Sigmoid colon (tissue), 6 donors: ENCODE measurements at regions not wholly inside any gene's neighbourhood (a gene's known extent, or its start where the extent isn't known, plus 50 kb on each side); places are given as distances from the start of the nearest gene placed in this dataset.

ENCODE experiments used
- DNase-seq: peaks from one replicate; pipeline ENCODE4 v3.0.0-alpha.2; 2019
- H3K27ac ChIP-seq, 4 donors: fragments of 200-600 bp; sonication (generic); one replicate each; pipeline ENCODE4 v1.5.1; 2016 to 2019; ENCODE audit warnings: mild to moderate bottlenecking in 1 of 4
- H3K27me3 ChIP-seq, 3 donors: fragments of 200-600 bp; sonication (generic); one replicate each; pipeline ENCODE4 v1.5.1; 2019; ENCODE audit warnings: mild to moderate bottlenecking in 1 of 3
- H3K36me3 ChIP-seq, 4 donors: fragments of 200-600 bp; sonication (generic); one replicate each; pipeline ENCODE4 v1.5.1; 2016 to 2019
- H3K4me1 ChIP-seq, 4 donors: fragments of 200-600 bp; sonication (generic); one replicate each; pipeline ENCODE4 v1.5.1; 2017 to 2019
- H3K4me3 ChIP-seq, 4 donors: fragments of 200-600 bp; sonication (generic); one replicate each; pipeline ENCODE4 v1.5.1; 2017 to 2019; ENCODE audit warnings: mild to moderate bottlenecking in 2 of 4, moderate library complexity in 1 of 4
- H3K9me3 ChIP-seq, 4 donors: fragments of 200-600 bp in 3 of 4; sonication (generic) in 3 of 4; one replicate each; pipeline versions ENCODE4 v1.5.1 to v1.6.1; 2013 to 2019
- EP300 ChIP-seq, 4 donors: sonication (generic); formaldehyde crosslinking; IDR thresholded peaks; one replicate each; pipeline ENCODE4 v1.6.1; 2017; ENCODE audit warnings: antibody characterized with exemption in 4 of 4
- POLR2A ChIP-seq, 2 donors: fragments of 450-650 bp; IDR thresholded peaks; one replicate each; pipeline ENCODE4 v1.6.1; 2016; ENCODE audit warnings: antibody characterized with exemption in 2 of 2, mild to moderate bottlenecking in 2 of 2, moderate library complexity in 2 of 2
- POLR2AphosphoS5 ChIP-seq, 4 donors: sonication (generic); formaldehyde crosslinking; IDR thresholded peaks; one replicate each; pipeline ENCODE4 v1.6.1; 2017; ENCODE audit warnings: antibody characterized with exemption in 4 of 4
- WGBS, 2 donors: extraction: QIAGEN DNeasy Blood & Tissue Kit; methylation state at CpG; one replicate each; pipeline ENCODE4 v1.1.7; 2013; 5-methylcytosine and 5-hydroxymethylcytosine counted together
- intact Hi-C: fragments of 100-400 bp; cut with DNase I; formaldehyde crosslinking; loops from one replicate; pipeline ENCODE4 v1.15.1; 2023
- TF ChIP-seq, protein P1 (sequence below), 4 experiments: fragments of 450-650 bp in 3 of 4; fragments of 200-600 bp in 1 of 4; IDR thresholded peaks; one replicate each; pipeline ENCODE4 v1.5.1; 2016 to 2019; ENCODE audit warnings: antibody characterized with exemption in 4 of 4, mild to moderate bottlenecking in 3 of 4, moderate library complexity in 2 of 4
- donor health status: healthy with polysubstance abuse.
- donor health status: healthy.

DNA sequence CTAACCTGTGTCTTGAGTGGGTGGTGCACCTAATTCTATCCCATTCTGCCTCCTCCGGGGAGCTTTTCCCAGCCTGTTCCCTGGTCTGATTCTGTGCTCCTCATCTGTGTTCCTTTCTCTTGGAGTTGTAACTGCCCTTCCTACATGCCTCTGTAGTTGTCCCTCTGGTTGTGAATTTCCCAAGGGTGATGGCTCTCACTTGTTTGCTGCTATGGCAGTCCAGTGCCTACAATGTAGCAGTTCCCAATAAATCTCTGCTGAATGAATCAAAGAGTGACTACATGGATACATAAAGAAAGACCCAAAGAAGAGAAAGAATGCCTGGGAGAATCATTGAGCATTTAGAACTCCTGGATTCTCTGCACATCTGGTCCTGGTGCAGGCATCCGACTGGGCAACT, 141.6 kb downstream of the HS3ST1 start:
- 87 to 92% methylated on average over 2 of the region's 2 CpGs for WGBS, 2 donors
- Histone ChIP-seq H3K4me3 (no peak overlapping the region), H3K4me1 (no peaks in the 10 kb centered on the region), H3K27me3 (no peaks in the 10 kb centered on the region), H3K27ac (no peak overlapping the region), H3K36me3 (no peaks in the 10 kb centered on the region), H3K9me3 (no peaks in the 10 kb centered on the region)
- DNase-seq: no peak
- TF ChIP-seq EP300 (IDR thresholded peaks at IDR 0.05): no peak
- no peak for TF ChIP-seq POLR2A (IDR thresholded peaks at IDR 0.05)
- TF ChIP-seq, protein P1, sequence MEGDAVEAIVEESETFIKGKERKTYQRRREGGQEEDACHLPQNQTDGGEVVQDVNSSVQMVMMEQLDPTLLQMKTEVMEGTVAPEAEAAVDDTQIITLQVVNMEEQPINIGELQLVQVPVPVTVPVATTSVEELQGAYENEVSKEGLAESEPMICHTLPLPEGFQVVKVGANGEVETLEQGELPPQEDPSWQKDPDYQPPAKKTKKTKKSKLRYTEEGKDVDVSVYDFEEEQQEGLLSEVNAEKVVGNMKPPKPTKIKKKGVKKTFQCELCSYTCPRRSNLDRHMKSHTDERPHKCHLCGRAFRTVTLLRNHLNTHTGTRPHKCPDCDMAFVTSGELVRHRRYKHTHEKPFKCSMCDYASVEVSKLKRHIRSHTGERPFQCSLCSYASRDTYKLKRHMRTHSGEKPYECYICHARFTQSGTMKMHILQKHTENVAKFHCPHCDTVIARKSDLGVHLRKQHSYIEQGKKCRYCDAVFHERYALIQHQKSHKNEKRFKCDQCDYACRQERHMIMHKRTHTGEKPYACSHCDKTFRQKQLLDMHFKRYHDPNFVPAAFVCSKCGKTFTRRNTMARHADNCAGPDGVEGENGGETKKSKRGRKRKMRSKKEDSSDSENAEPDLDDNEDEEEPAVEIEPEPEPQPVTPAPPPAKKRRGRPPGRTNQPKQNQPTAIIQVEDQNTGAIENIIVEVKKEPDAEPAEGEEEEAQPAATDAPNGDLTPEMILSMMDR (IDR thresholded peaks at IDR 0.05): no peak
- no peak for TF ChIP-seq POLR2AphosphoS5 (IDR thresholded peaks at IDR 0.05)
- intact Hi-C loops: no loop called here

- Histone ChIP-seq H3K27ac (no peak overlapping the region), H3K36me3 (no peaks in the 10 kb centered on the region), H3K27me3 (no peaks in the 10 kb centered on the region), H3K4me1 (no peaks in the 10 kb centered on the region), H3K4me3 (no peak overlapping the region), H3K9me3 (no peaks in the 10 kb centered on the region)
- intact Hi-C loops: no loop called here
- no peak for DNase-seq
- 9 to 16% methylated on average over 2 of the region's 2 CpGs for WGBS, 2 donors
- no peak for TF ChIP-seq POLR2AphosphoS5 (IDR thresholded peaks at IDR 0.05)
- TF ChIP-seq EP300 (IDR thresholded peaks at IDR 0.05): no peak
- no peak for TF ChIP-seq POLR2A (IDR thresholded peaks at IDR 0.05)
- TF ChIP-seq, protein P1 (IDR thresholded peaks at IDR 0.05): no peak
Measured at GRCh38 chr4:11286533-11286932, 142.2 kb downstream of the HS3ST1 start.

- Histone ChIP-seq H3K4me1 (no peaks in the 10 kb centered on the region), H3K36me3 (no peaks in the 10 kb centered on the region), H3K4me3 (no peak overlapping the region), H3K9me3 (no peaks in the 10 kb centered on the region), H3K27me3 (no peaks in the 10 kb centered on the region), H3K27ac (no peak overlapping the region)
- 78 to 90% methylated on average over 1 of the region's 1 CpG for WGBS, 2 donors
- DNase-seq: no peak
- TF ChIP-seq, protein P1 (IDR thresholded peaks at IDR 0.05): no peak
- TF ChIP-seq POLR2A (IDR thresholded peaks at IDR 0.05): no peak
- no peak for TF ChIP-seq POLR2AphosphoS5 (IDR thresholded peaks at IDR 0.05)
- TF ChIP-seq EP300 (IDR thresholded peaks at IDR 0.05): no peak
- intact Hi-C loops: no loop called here
Measured at GRCh38 chr4:11281720-11282119, 147.0 kb downstream of the HS3ST1 start.

GRCh38 chr4:11271263-11271662, 157.4 kb downstream of the HS3ST1 start:
- H3K27ac ChIP-seq: no peak overlapping the region
- intact Hi-C loops: no loop called here
- H3K9me3 ChIP-seq: peaks cover 0 to 3% (median 1%) of the 10 kb centered on the region in 4 donors
- H3K27me3 ChIP-seq: no peaks in the 10 kb centered on the region
- H3K4me3 ChIP-seq: no peak overlapping the region
- no peak for DNase-seq
- H3K36me3 ChIP-seq: no peaks in the 10 kb centered on the region
- TF ChIP-seq POLR2A (IDR thresholded peaks at IDR 0.05) (no peak), POLR2AphosphoS5 (IDR thresholded peaks at IDR 0.05) (no peak), EP300 (IDR thresholded peaks at IDR 0.05) (no peak)
- H3K4me1 ChIP-seq: no peaks in the 10 kb centered on the region
- WGBS, 2 donors: 16 to 74% methylated on average over 4 of the region's 4 CpGs

DNA sequence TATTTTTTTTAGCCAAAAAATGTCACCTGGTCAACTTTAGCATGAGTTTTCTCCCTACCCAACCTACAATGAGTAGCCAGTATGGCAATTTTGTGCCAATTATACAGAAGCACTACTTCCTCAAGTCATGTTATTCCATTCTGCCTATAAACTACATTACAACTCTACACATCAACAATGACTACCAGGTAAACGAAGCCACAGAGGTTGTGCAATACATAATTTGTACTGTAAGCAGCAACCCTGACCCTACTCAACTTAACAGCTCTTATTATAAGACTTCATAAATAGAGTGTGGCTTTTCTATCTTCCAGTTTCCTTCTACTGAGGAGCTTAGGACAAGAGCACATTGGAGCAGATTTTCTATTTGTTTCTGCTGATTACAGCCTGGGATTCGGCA, 160.5 kb downstream of the HS3ST1 start:
- no peak overlapping the region for H3K4me3 ChIP-seq
- TF ChIP-seq EP300 (IDR thresholded peaks at IDR 0.05): no peak
- 27 to 61% methylated on average over 2 of the region's 2 CpGs for WGBS, 2 donors

GRCh38 chr4:11264841-11265240, 163.9 kb downstream of the HS3ST1 start:
- intact Hi-C loops: no loop called here
- no peaks in the 10 kb centered on the region for H3K36me3 ChIP-seq
- TF ChIP-seq, protein P1 (IDR thresholded peaks at IDR 0.05): no peak
- TF ChIP-seq POLR2AphosphoS5 (IDR thresholded peaks at IDR 0.05) (no peak), EP300 (IDR thresholded peaks at IDR 0.05) (no peak), POLR2A (IDR thresholded peaks at IDR 0.05) (no peak)
- no peaks in the 10 kb centered on the region for H3K4me1 ChIP-seq
- H3K27ac ChIP-seq: no peak overlapping the region
- WGBS, 2 donors: 62 to 67% methylated on average over 1 of the region's 1 CpG
- H3K9me3 ChIP-seq: peaks cover 0 to 4% (median 2%) of the 10 kb centered on the region in 4 donors
- no peaks in the 10 kb centered on the region for H3K27me3 ChIP-seq
- DNase-seq: no peak
- no peak overlapping the region for H3K4me3 ChIP-seq

More for the DNA sequence above, 160.5 kb downstream of the HS3ST1 start:
- Histone ChIP-seq H3K4me1 (no peaks in the 10 kb centered on the region), H3K36me3 (no peaks in the 10 kb centered on the region), H3K27ac (no peak overlapping the region), H3K27me3 (no peaks in the 10 kb centered on the region), H3K9me3 (peaks cover 0 to 4% (median 2%) of the 10 kb centered on the region in 4 donors)
- no peak for DNase-seq
- intact Hi-C loops: no loop called here
